Activated CD8-positive, alpha-beta memory T cell treated with anti-CD3 and anti-CD28 coated beads, Interleukin-2, amount 50 U/mL, for 24 hours (primary cell): ENCODE measurements at regions not wholly inside any gene's neighbourhood (a gene's known extent, or its start where the extent isn't known, plus 50 kb on each side); places are given as distances from the start of the nearest gene placed in this dataset.
"Not testable (repeated sequence)": the region's sequence is repeated elsewhere in the genome, so short reads cannot be mapped to it uniquely, and the experiment has no call there.

Experiments
- DNase-seq: peaks from one replicate; pipeline ENCODE4 v3.0.0-alpha.2; 2020; ENCODE audit errors: extremely low read depth

- no peak for DNase-seq
Measured at GRCh38 chr15:70249616-70250015, 151.9 kb upstream of the TLE3 start.

GRCh38 chr15:70248116-70249025, 150.7 kb upstream of the TLE3 start:
- no peak for DNase-seq

GRCh38 chr15:70247281-70247680, 149.6 kb upstream of the TLE3 start:
- DNase-seq = no peak

GRCh38 chr15:70246623-70247220, 149.0 kb upstream of the TLE3 start:
- no peak for DNase-seq

GRCh38 chr15:70245932-70246622, 148.4 kb upstream of the TLE3 start:
- no peak for DNase-seq

- DNase-seq = no peak
Measured at GRCh38 chr15:70244978-70245542, 147.3 kb upstream of the TLE3 start.

GRCh38 chr15:70243686-70244540, 146.2 kb upstream of the TLE3 start:
- DNase-seq = no peak

- DNase-seq = no peak
Measured at GRCh38 chr15:70242951-70243685, 145.4 kb upstream of the TLE3 start.

GRCh38 chr15:70241561-70242320, 144.0 kb upstream of the TLE3 start:
- DNase-seq = no peak

GRCh38 chr15:70240820-70241430, 143.2 kb upstream of the TLE3 start:
- no peak for DNase-seq

- no peak for DNase-seq
Measured at GRCh38 chr15:70240082-70240481, 142.4 kb upstream of the TLE3 start.

GRCh38 chr15:70238917-70239316, 141.2 kb upstream of the TLE3 start:
- DNase-seq = no peak

- no peak for DNase-seq
Measured at GRCh38 chr15:70237626-70238025, 139.9 kb upstream of the TLE3 start.

- no peak for DNase-seq
Measured at GRCh38 chr15:70236341-70237086, 138.8 kb upstream of the TLE3 start.

- DNase-seq = no peak
Measured at GRCh38 chr15:70235347-70235746, 137.6 kb upstream of the TLE3 start.

GRCh38 chr15:70234256-70234905, 136.7 kb upstream of the TLE3 start:
- DNase-seq = no peak

- DNase-seq = no peak
Measured at GRCh38 chr15:70231484-70231883, 133.8 kb upstream of the TLE3 start.

GRCh38 chr15:70227918-70228317, 130.2 kb upstream of the TLE3 start:
- not testable (repeated sequence) for DNase-seq
